ENCODE measurements at regions not wholly inside any gene's neighbourhood (a gene's known extent, or its start where the extent isn't known, plus 50 kb on each side); places are given as distances from the start of the nearest gene placed in this dataset.

DNA sequence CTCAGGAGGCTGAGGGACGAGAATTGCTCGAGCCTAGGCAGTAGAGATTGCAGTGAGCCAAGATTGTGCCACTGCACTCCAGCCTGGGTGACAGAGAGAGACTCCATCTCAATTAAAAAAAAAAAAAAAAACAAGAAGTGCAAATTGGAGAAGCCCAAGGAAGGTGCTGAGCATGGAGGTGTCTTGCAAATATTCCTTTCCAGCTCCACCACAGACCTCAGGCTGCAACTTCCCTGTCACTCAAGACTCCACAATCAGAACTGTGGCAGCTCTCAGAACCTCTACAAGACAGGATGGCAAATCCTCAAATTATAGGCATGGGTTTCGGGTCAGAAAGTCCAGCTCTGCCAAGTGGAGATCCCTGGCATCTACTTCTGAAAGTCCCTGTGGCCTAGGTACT is 104.4 kb upstream of the TIAM1 start:
- no peak for TF ChIP-seq SPI1 (IDR thresholded peaks at IDR 0.05; ENCODE audit: borderline replicate concordance, low read depth)
- TF ChIP-seq, protein P1, sequence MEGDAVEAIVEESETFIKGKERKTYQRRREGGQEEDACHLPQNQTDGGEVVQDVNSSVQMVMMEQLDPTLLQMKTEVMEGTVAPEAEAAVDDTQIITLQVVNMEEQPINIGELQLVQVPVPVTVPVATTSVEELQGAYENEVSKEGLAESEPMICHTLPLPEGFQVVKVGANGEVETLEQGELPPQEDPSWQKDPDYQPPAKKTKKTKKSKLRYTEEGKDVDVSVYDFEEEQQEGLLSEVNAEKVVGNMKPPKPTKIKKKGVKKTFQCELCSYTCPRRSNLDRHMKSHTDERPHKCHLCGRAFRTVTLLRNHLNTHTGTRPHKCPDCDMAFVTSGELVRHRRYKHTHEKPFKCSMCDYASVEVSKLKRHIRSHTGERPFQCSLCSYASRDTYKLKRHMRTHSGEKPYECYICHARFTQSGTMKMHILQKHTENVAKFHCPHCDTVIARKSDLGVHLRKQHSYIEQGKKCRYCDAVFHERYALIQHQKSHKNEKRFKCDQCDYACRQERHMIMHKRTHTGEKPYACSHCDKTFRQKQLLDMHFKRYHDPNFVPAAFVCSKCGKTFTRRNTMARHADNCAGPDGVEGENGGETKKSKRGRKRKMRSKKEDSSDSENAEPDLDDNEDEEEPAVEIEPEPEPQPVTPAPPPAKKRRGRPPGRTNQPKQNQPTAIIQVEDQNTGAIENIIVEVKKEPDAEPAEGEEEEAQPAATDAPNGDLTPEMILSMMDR (IDR thresholded peaks at IDR 0.05; ENCODE audit: insufficient read depth, low read length) = no peak
- TF ChIP-seq POLR2AphosphoS5 (IDR thresholded peaks at IDR 0.05; ENCODE audit: low read depth) = no peak

Data from HL-60 (cell line).